ENCODE measurements at regions not wholly inside any gene's neighbourhood (a gene's known extent, or its start where the extent isn't known, plus 50 kb on each side); places are given as distances from the start of the nearest gene placed in this dataset.

- DNase-seq (ENCODE audit: insufficient read length, low spot score, missing footprints), result no peak
- Histone ChIP-seq H3K79me2 (ENCODE audit: insufficient read depth, low read length) (no peaks in the 10 kb centered on the region), H3K9me3 (ENCODE audit: low read depth, low read length) (peaks cover 3% of the 10 kb centered on the region), H3K27ac (ENCODE audit: low read depth, low read length) (no peak overlapping the region), H3K4me1 (ENCODE audit: insufficient read depth, low read length) (no peaks in the 10 kb centered on the region), H3K4me2 (ENCODE audit: insufficient read depth, low read length) (no peak overlapping the region), H3K36me3 (ENCODE audit: insufficient read depth, low read length) (no peaks in the 10 kb centered on the region), H4K20me1 (ENCODE audit: insufficient read depth, low read length) (no peaks in the 10 kb centered on the region), H3K4me3 (ENCODE audit: insufficient read depth, low read length) (no peak overlapping the region), H2AFZ (ENCODE audit: low read length) (no peak overlapping the region), H3K27me3 (ENCODE audit: insufficient read depth, low read length) (no peaks in the 10 kb centered on the region)
- no peak for TF ChIP-seq CTCF (IDR thresholded peaks at IDR 0.05; ENCODE audit: extremely low read depth, low read depth, low read length)
Measured at GRCh38 chr1:57678138-57678537, 254.3 kb upstream of the DAB1 start.

- DNase-seq (ENCODE audit: insufficient read length, low spot score, missing footprints), result no peak
- Histone ChIP-seq H2AFZ (ENCODE audit: low read length) (no peak overlapping the region), H3K4me1 (ENCODE audit: insufficient read depth, low read length) (no peaks in the 10 kb centered on the region), H3K9me3 (ENCODE audit: low read depth, low read length) (peaks cover 3% of the 10 kb centered on the region), H3K36me3 (ENCODE audit: insufficient read depth, low read length) (no peaks in the 10 kb centered on the region), H3K27me3 (ENCODE audit: insufficient read depth, low read length) (no peaks in the 10 kb centered on the region), H3K79me2 (ENCODE audit: insufficient read depth, low read length) (no peaks in the 10 kb centered on the region), H3K4me2 (ENCODE audit: insufficient read depth, low read length) (no peak overlapping the region), H3K4me3 (ENCODE audit: insufficient read depth, low read length) (no peak overlapping the region), H4K20me1 (ENCODE audit: insufficient read depth, low read length) (no peaks in the 10 kb centered on the region), H3K27ac (ENCODE audit: low read depth, low read length) (no peak overlapping the region)
- no peak for TF ChIP-seq CTCF (IDR thresholded peaks at IDR 0.05; ENCODE audit: extremely low read depth, low read depth, low read length)
Measured at GRCh38 chr1:57675776-57676175, 251.9 kb upstream of the DAB1 start.

- H3K36me3 ChIP-seq (ENCODE audit: insufficient read depth, low read length), result no peaks in the 10 kb centered on the region
- H3K4me2 ChIP-seq (ENCODE audit: insufficient read depth, low read length), result no peak overlapping the region
- no peaks in the 10 kb centered on the region for H3K79me2 ChIP-seq (ENCODE audit: insufficient read depth, low read length)
- no peak for TF ChIP-seq CTCF (IDR thresholded peaks at IDR 0.05; ENCODE audit: extremely low read depth, low read depth, low read length)
- no peak overlapping the region for H3K27ac ChIP-seq (ENCODE audit: low read depth, low read length)
- no peak for DNase-seq (ENCODE audit: insufficient read length, low spot score, missing footprints)
- no peaks in the 10 kb centered on the region for H3K4me1 ChIP-seq (ENCODE audit: insufficient read depth, low read length)
- no peaks in the 10 kb centered on the region for H3K27me3 ChIP-seq (ENCODE audit: insufficient read depth, low read length)
- no peak overlapping the region for H2AFZ ChIP-seq (ENCODE audit: low read length)
- H3K9me3 ChIP-seq (ENCODE audit: low read depth, low read length), result peaks cover 3% of the 10 kb centered on the region
- no peak overlapping the region for H3K4me3 ChIP-seq (ENCODE audit: insufficient read depth, low read length)
- no peaks in the 10 kb centered on the region for H4K20me1 ChIP-seq (ENCODE audit: insufficient read depth, low read length)
Measured at GRCh38 chr1:57674801-57675200, 250.9 kb upstream of the DAB1 start.

- TF ChIP-seq CTCF (IDR thresholded peaks at IDR 0.05; ENCODE audit: extremely low read depth, low read depth, low read length), result no peak
- no peaks in the 10 kb centered on the region for H4K20me1 ChIP-seq (ENCODE audit: insufficient read depth, low read length)
- no peaks in the 10 kb centered on the region for H3K27me3 ChIP-seq (ENCODE audit: insufficient read depth, low read length)
- H3K4me3 ChIP-seq (ENCODE audit: insufficient read depth, low read length), result no peak overlapping the region
- no peak overlapping the region for H2AFZ ChIP-seq (ENCODE audit: low read length)
- no peak overlapping the region for H3K27ac ChIP-seq (ENCODE audit: low read depth, low read length)
- H3K9me3 ChIP-seq (ENCODE audit: low read depth, low read length), result peaks cover 3% of the 10 kb centered on the region
- no peak overlapping the region for H3K4me2 ChIP-seq (ENCODE audit: insufficient read depth, low read length)
- no peaks in the 10 kb centered on the region for H3K79me2 ChIP-seq (ENCODE audit: insufficient read depth, low read length)
- no peak for DNase-seq (ENCODE audit: insufficient read length, low spot score, missing footprints)
- no peaks in the 10 kb centered on the region for H3K4me1 ChIP-seq (ENCODE audit: insufficient read depth, low read length)
- H3K36me3 ChIP-seq (ENCODE audit: insufficient read depth, low read length), result no peaks in the 10 kb centered on the region
Measured at GRCh38 chr1:57672346-57673140, 248.7 kb upstream of the DAB1 start.
